Pancreas (tissue), 10 donors: ENCODE measurements at regions not wholly inside any gene's neighbourhood (a gene's known extent, or its start where the extent isn't known, plus 50 kb on each side); places are given as distances from the start of the nearest gene placed in this dataset.

Experiments used
- ATAC-seq, 4 donors: fragments of 200-7000 bp; cut with Tn5 transposase; one replicate each; pipeline versions ENCODE4 v1.8.0 to v1.9.1; 2020; ENCODE audit warnings: mild to moderate bottlenecking in 4 of 4, moderate library complexity in 4 of 4
- DNase-seq, 6 donors: peaks; one replicate each; pipeline ENCODE4 v3.0.0-alpha.2; 2020
- FAIRE-seq: peaks from 2 replicates; lab custom pipeline; 2012; peaks lifted over from hg19 to GRCh38; lab: Jason Lieb, UNC
- H3K27ac ChIP-seq, 4 donors: fragments of 200-600 bp; sonication (generic); 1 replicate in 3 of 4; 2 replicates in 1 of 4; pipeline versions ENCODE4 v1.5.0 to v1.8.0; 2020
- H3K27me3 ChIP-seq, 4 donors: fragments of 200-600 bp; one replicate each; pipeline ENCODE4 v1.8.0; 2021
- H3K36me3 ChIP-seq, 3 donors: fragments of 200-600 bp; sonication (generic) in 1 of 3; one replicate each; pipeline versions ENCODE4 v1.5.0 to v1.8.0; 2020 to 2021
- H3K4me1 ChIP-seq, 3 donors: fragments of 200-600 bp; one replicate each; pipeline ENCODE4 v1.8.0; 2021
- H3K4me3 ChIP-seq, 4 donors: fragments of 200-600 bp; sonication (generic) in 2 of 4; one replicate each; pipeline versions ENCODE4 v1.5.0 to v1.8.0; 2020 to 2021
- H3K9me3 ChIP-seq, 4 donors: fragments of 200-600 bp; one replicate each; pipeline ENCODE4 v1.8.0; 2021
- WGBS, 2 donors: extraction: QIAGEN DNeasy Blood & Tissue Kit; methylation state at CpG; one replicate each; pipeline ENCODE4 v1.1.7; 2013; 5-methylcytosine and 5-hydroxymethylcytosine counted together
- intact Hi-C, 3 donors: fragments of 100-400 bp; cut with DNase I; formaldehyde crosslinking; loops; one replicate each; pipeline versions ENCODE4 v1.11.1 to v1.14.2; 2022
- TF ChIP-seq, protein P1 (sequence below), 4 donors: fragments of 200-600 bp; sonication (generic) in 3 of 4; IDR thresholded peaks; one replicate each; pipeline versions ENCODE4 v1.5.0 to v1.8.0; 2021; ENCODE audit warnings: antibody characterized with exemption in 4 of 4
- donor health status: healthy with polysubstance abuse.
- donor health status: DM: no; HTN: no; CAD: no; lungs with moderate emphysema.
- donor health status: DM: no; HTN: no; CAD: no.
- donor health status: control.
- donor health status: control.
- donor health status: Bipolar disorder and iron deficiency.
- donor health status: DM: yes; HTN: yes; CAD: no.
- donor health status: DM: no; HTN: no; CAD: no.
- donor health status: DM: no; HTN: no; CAD: no.
- donor health status: DM: yes; HTN: yes; CAD: no.

DNA sequence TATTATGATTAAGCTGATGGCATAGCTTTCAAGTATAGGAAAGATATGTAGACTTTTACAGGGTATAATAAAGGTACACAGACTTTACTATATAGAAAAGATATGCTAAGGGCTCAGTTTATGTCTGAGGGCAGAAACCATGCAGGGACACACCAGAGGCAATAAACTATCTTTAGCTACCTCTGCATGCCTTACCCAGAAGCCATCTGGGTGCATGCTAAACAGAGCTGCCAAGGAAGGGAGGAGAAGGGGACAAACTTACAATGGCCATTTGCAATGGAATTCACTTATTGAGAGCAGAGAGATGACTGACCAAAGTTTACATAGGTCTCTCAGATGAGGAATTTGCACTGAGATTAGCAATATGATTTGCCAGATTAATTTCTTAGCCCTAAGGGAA lies 143.1 kb upstream of the NR4A3 start:
- no peak overlapping the region for H3K4me3 ChIP-seq
- no peak for ATAC-seq
- intact Hi-C loops, result no loop called here

DNA sequence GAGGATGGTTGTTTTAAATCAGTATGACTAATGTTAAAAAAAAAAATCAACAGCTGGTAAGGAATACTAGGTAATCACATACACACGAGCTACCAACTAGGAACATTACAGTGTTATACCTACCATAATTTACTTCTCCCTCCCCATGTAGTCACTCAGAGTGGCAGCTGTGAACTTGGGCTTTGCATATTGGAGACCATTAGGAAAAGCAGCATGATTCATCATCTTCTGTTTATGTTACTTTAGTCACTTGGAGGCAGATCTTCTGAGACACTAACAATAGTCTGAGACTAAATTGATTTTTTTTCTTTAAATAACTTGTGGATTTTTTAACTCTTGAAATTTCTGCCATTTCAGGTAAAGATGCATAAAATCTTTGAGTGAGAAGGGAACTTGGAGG lies 141.5 kb upstream of the NR4A3 start:
- TF ChIP-seq, protein P1, sequence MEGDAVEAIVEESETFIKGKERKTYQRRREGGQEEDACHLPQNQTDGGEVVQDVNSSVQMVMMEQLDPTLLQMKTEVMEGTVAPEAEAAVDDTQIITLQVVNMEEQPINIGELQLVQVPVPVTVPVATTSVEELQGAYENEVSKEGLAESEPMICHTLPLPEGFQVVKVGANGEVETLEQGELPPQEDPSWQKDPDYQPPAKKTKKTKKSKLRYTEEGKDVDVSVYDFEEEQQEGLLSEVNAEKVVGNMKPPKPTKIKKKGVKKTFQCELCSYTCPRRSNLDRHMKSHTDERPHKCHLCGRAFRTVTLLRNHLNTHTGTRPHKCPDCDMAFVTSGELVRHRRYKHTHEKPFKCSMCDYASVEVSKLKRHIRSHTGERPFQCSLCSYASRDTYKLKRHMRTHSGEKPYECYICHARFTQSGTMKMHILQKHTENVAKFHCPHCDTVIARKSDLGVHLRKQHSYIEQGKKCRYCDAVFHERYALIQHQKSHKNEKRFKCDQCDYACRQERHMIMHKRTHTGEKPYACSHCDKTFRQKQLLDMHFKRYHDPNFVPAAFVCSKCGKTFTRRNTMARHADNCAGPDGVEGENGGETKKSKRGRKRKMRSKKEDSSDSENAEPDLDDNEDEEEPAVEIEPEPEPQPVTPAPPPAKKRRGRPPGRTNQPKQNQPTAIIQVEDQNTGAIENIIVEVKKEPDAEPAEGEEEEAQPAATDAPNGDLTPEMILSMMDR (IDR thresholded peaks at IDR 0.05), result no peak
- Histone ChIP-seq H3K27me3 (no peaks in the 10 kb centered on the region), H3K36me3 (no peaks in the 10 kb centered on the region), H3K9me3 (no peaks in the 10 kb centered on the region), H3K4me1 (no peaks in the 10 kb centered on the region), H3K27ac (no peak overlapping the region), H3K4me3 (no peak overlapping the region)
- 63 to 73% methylated on average over 1 of the region's 1 CpG for WGBS, 2 donors
- ATAC-seq (no peak), DNase-seq (no peak), FAIRE-seq (no peak)
- intact Hi-C loops, result no loop called here

More for the DNA sequence above, 143.1 kb upstream of the NR4A3 start:
- no peaks in the 10 kb centered on the region for H3K36me3 ChIP-seq
- H3K27me3 ChIP-seq, result no peaks in the 10 kb centered on the region
- no peak overlapping the region for H3K27ac ChIP-seq
- H3K4me1 ChIP-seq, result no peaks in the 10 kb centered on the region
- TF ChIP-seq, protein P1 (IDR thresholded peaks at IDR 0.05), result no peak
- H3K9me3 ChIP-seq, result no peaks in the 10 kb centered on the region
- DNase-seq (no peak), FAIRE-seq (no peak)

DNA sequence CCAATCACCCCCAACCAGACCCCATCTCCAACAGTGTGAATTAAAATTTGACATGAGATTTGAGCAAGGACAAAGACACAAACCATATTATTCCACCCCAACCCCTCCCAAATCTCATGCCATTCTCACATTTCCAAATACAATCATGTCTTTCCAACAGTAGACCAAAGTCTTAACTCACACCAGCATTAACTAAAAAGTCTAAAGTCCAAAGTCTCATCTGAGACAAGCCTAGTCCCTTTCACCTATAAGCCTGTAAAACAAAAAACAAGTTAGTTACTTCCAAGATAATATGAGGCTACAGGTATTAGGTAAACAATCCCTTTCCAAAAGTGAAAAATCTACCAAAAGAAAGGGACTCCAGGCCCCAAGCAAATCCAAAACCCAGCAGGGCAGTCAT lies 140.6 kb upstream of the NR4A3 start:
- Histone ChIP-seq H3K4me1 (no peaks in the 10 kb centered on the region), H3K27ac (no peak overlapping the region), H3K4me3 (no peak overlapping the region), H3K9me3 (no peaks in the 10 kb centered on the region), H3K27me3 (no peaks in the 10 kb centered on the region), H3K36me3 (no peaks in the 10 kb centered on the region)
- TF ChIP-seq, protein P1 (IDR thresholded peaks at IDR 0.05), result no peak
- intact Hi-C loops, result no loop called here
- DNase-seq (no peak), FAIRE-seq (no peak), ATAC-seq (no peak)

DNA sequence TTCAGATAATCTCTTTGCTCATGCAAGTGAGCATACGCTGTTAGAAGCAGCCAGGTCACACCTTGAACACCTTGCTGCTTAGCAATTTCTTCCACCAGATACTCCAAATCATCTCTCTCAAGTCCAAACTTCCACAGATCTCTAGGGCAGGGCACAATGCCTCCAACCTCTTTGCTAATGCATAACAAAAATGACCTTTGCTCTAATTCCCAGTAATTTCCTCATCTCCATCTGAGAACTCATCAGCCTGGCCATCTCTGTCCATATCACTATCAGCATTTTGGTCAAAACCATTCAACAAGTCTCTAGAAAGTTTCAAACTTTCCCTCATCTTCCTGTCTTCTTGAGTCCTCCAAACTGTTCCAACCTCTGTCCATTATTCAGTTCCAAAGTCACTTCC lies 139.3 kb upstream of the NR4A3 start:
- Histone ChIP-seq H3K27me3 (no peaks in the 10 kb centered on the region), H3K4me1 (no peaks in the 10 kb centered on the region), H3K9me3 (no peaks in the 10 kb centered on the region), H3K27ac (no peak overlapping the region), H3K36me3 (no peaks in the 10 kb centered on the region), H3K4me3 (no peak overlapping the region)
- DNase-seq, result no peak
- 93 to 97% methylated on average over 1 of the region's 1 CpG for WGBS, 2 donors
- no peak for FAIRE-seq
- intact Hi-C loops, result no loop called here
- TF ChIP-seq, protein P1 (IDR thresholded peaks at IDR 0.05), result no peak
- ATAC-seq, result no peak

DNA sequence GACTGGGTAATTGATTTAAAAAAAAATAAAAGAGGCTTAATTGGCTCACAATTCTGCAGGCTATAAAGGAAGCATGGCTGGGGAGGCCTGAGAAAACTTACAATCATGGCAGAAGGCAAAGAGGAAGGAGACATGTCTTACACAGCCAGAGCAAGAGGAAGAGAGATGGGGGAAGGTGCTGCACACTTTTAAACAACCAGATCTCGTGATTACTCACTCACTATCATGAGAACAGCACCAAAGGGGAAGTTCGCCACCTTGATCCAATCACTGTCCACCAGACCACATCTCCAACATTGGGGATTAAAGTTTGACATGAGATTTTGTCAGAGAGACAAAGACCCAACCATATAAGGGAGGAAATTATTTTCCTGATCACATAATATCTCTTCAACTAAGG lies 138.8 kb upstream of the NR4A3 start:
- peak in 1 of 4 donors; percentile 15 for ATAC-seq
- FAIRE-seq, result no peak
- Histone ChIP-seq H3K36me3 (no peaks in the 10 kb centered on the region), H3K27me3 (no peaks in the 10 kb centered on the region), H3K4me1 (no peaks in the 10 kb centered on the region), H3K4me3 (no peak overlapping the region), H3K27ac (no peak overlapping the region), H3K9me3 (no peaks in the 10 kb centered on the region)
- DNase-seq, result no peak
- intact Hi-C loops, result no loop called here
- TF ChIP-seq, protein P1 (IDR thresholded peaks at IDR 0.05), result no peak
- WGBS, 2 donors, result 57 to 81% methylated on average over 2 of the region's 2 CpGs
